HCT116 (cell line): ENCODE measurements at regions not wholly inside any gene's neighbourhood (a gene's known extent, or its start where the extent isn't known, plus 50 kb on each side); places are given as distances from the start of the nearest gene placed in this dataset.

Experiments used
- ATAC-seq: fragments of 200-7000 bp; cut with Tn5 transposase; 2 replicates; pipeline ENCODE4 v1.9.1; 2020; ENCODE audit warnings: mild to moderate bottlenecking, moderate library complexity
- BruUV-seq: library from RNA; stranded (reverse); fragments of 400-500 nt; replicated peaks from 2 replicates; lab custom pipeline; 2021; lab: Mats Ljungman, UMichigan
- CTCF ChIA-PET: fragments of 300-600 bp; sonication (Branson Sonifier 250); formaldehyde crosslinking; loops from one replicate; lab custom pipeline; 2021; ENCODE audit warnings: antibody characterized with exemption; lab: Charles Lee
- POLR2A ChIA-PET: fragments of 300-600, 350-600 bp; sonication (Branson Sonifier 250); formaldehyde crosslinking; loops from one replicate; lab custom pipeline; 2021; ENCODE audit warnings: antibody characterized with exemption; lab: Charles Lee
- RAD21 ChIA-PET, 2 experiments: fragments of 300-600 bp; sonication (Branson Sonifier 250); formaldehyde crosslinking; loops; one replicate each; lab custom pipeline; 2023; ENCODE audit warnings: low total read pairs in 2 of 2; ENCODE audit not compliant: uncharacterized antibody in 2 of 2, unreplicated experiment in 2 of 2, low non-redundant PET in 1 of 2; lab: Charles Lee
- DNase-seq: peaks from one replicate; pipeline ENCODE4 v3.0.0-alpha.2; 2010; ENCODE audit warnings: low read depth, low spot score
- H2AFZ ChIP-seq: fragments of 200-600 bp; shearing (Covaris generic), sonication (generic); 2 replicates; pipeline ENCODE4 v1.6.1; 2017; ENCODE audit warnings: low read depth, mixed run types, mixed read lengths, antibody characterized with exemption, low read length; ENCODE audit not compliant: poor library complexity, severe bottlenecking
- H3K27ac ChIP-seq: 2 replicates; pipeline ENCODE4 v1.5.1; 2012; ENCODE audit warnings: low read depth, low read length
- H3K27me3 ChIP-seq: fragments of 200-600 bp; sonication (generic); 2 replicates; pipeline ENCODE4 v1.6.1; 2016; ENCODE audit warnings: mixed run types, low read length, mixed read lengths; ENCODE audit not compliant: insufficient read depth
- H3K36me3 ChIP-seq, 2 experiments: fragments of 200-500 bp in 1 of 2; fragments of 200-600 bp in 1 of 2; sonication (Bioruptor generic) in 1 of 2; sonication (generic) in 1 of 2; 2 replicates each; pipeline versions ENCODE4 v1.5.1 to v1.6.1; 2014 to 2016; ENCODE audit warnings: low read length in 2 of 2, inconsistent platforms in 1 of 2, mixed read lengths in 1 of 2, mixed run types in 1 of 2; ENCODE audit not compliant: insufficient read depth in 2 of 2, control insufficient read depth in 1 of 2
- H3K4me1 ChIP-seq, 2 experiments: fragments of 200-600 bp in 1 of 2; sonication (generic) in 1 of 2; 2 replicates each; pipeline versions ENCODE4 v1.5.1 to v1.6.1; 2012 to 2017; ENCODE audit warnings: low read length in 2 of 2, inconsistent platforms in 1 of 2, mild to moderate bottlenecking in 1 of 2, mixed read lengths in 1 of 2, mixed run types in 1 of 2, moderate library complexity in 1 of 2; ENCODE audit not compliant: insufficient read depth in 2 of 2, control insufficient read depth in 1 of 2
- H3K4me2 ChIP-seq: fragments of 200-600 bp; sonication (generic); 2 replicates; pipeline ENCODE4 v1.6.1; 2017; ENCODE audit warnings: mixed run types, low read length, mixed read lengths
- H3K4me3 ChIP-seq, 2 experiments: fragments of 200-600 bp in 1 of 2; sonication (generic) in 1 of 2; replicated peaks in 1 of 2; 2 replicates each; pipeline ENCODE4 v1.5.1; 2011 to 2016; ENCODE audit warnings: low read length in 2 of 2, control low read depth in 1 of 2, low read depth in 1 of 2, mild to moderate bottlenecking in 1 of 2, mixed read lengths in 1 of 2, mixed run types in 1 of 2
- H3K79me2 ChIP-seq: fragments of 200-600 bp; sonication (generic); 2 replicates; pipeline ENCODE4 v1.6.1; 2017; ENCODE audit warnings: mild to moderate bottlenecking, mixed run types, low read length, moderate library complexity, mixed read lengths; ENCODE audit not compliant: insufficient read depth
- H3K9ac ChIP-seq: fragments of 200-600 bp; sonication (generic); 2 replicates; pipeline ENCODE4 v1.6.1; 2016; ENCODE audit warnings: low read length, mixed read lengths
- H3K9me2 ChIP-seq: fragments of 200-600 bp; sonication (generic), shearing (Covaris generic); 2 replicates; pipeline ENCODE4 v1.6.1; 2017; ENCODE audit warnings: mixed run types, mild to moderate bottlenecking, moderate library complexity; ENCODE audit not compliant: insufficient read depth
- H3K9me3 ChIP-seq, 2 experiments: fragments of 200-500 bp in 1 of 2; fragments of 200-600 bp in 1 of 2; sonication (Bioruptor generic) in 1 of 2; sonication (generic) in 1 of 2; 2 replicates each; pipeline ENCODE4 v1.6.1; 2014 to 2017; ENCODE audit warnings: low read length in 2 of 2, mixed read lengths in 2 of 2, inconsistent platforms in 1 of 2, low read depth in 1 of 2, mild to moderate bottlenecking in 1 of 2, mixed run types in 1 of 2, moderate library complexity in 1 of 2; ENCODE audit not compliant: control insufficient read depth in 1 of 2, insufficient read depth in 1 of 2
- H4K20me1 ChIP-seq: fragments of 200-600 bp; sonication (generic), shearing (Covaris generic); 2 replicates; pipeline ENCODE4 v1.6.1; 2017; ENCODE audit warnings: mixed run types, mild to moderate bottlenecking, moderate library complexity; ENCODE audit not compliant: insufficient read depth
- ATF3 ChIP-seq: IDR thresholded peaks from 2 replicates; pipeline ENCODE4 v1.6.1; 2012
- CBX3 ChIP-seq: IDR thresholded peaks from 2 replicates; pipeline ENCODE4 v1.6.1; 2012; ENCODE audit warnings: low read depth
- CEBPB ChIP-seq: IDR thresholded peaks from 2 replicates; pipeline ENCODE4 v1.6.1; 2012; ENCODE audit warnings: low read depth
- EGR1 ChIP-seq: IDR thresholded peaks from 2 replicates; pipeline ENCODE4 v1.6.1; 2012; ENCODE audit warnings: low read depth
- ELF1 ChIP-seq: IDR thresholded peaks from 2 replicates; pipeline ENCODE4 v1.6.1; 2012; ENCODE audit warnings: low read depth, borderline replicate concordance
- EZH2 ChIP-seq: fragments of 200-600 bp; sonication (generic); IDR thresholded peaks from 2 replicates; pipeline ENCODE4 v1.6.1; 2017; ENCODE audit warnings: antibody characterized with exemption, mixed run types
- EZH2phosphoT487 ChIP-seq: fragments of 200-600 bp; IDR thresholded peaks from 2 replicates; pipeline ENCODE4 v1.6.1; 2018; ENCODE audit warnings: antibody characterized with exemption, borderline replicate concordance
- FOSL1 ChIP-seq: IDR thresholded peaks from 2 replicates; pipeline ENCODE4 v1.6.1; 2012; ENCODE audit warnings: low read depth
- JUND ChIP-seq: IDR thresholded peaks from 2 replicates; pipeline ENCODE4 v1.6.1; 2012
- MAX ChIP-seq: IDR thresholded peaks from 2 replicates; pipeline ENCODE4 v1.6.1; 2012
- POLR2A ChIP-seq: IDR thresholded peaks from 2 replicates; pipeline ENCODE4 v1.7.0; 2011; ENCODE audit warnings: borderline replicate concordance; ENCODE audit not compliant: insufficient read depth, insufficient read length; ENCODE audit errors: extremely low read depth
- POLR2AphosphoS5 ChIP-seq: IDR thresholded peaks from 2 replicates; pipeline ENCODE4 v1.6.1; 2011; ENCODE audit warnings: mild to moderate bottlenecking, low read depth, low read length, moderate library complexity
- SIN3A ChIP-seq: IDR thresholded peaks from 2 replicates; pipeline ENCODE4 v1.6.1; 2012; ENCODE audit warnings: low read depth
- SP1 ChIP-seq: IDR thresholded peaks from 2 replicates; pipeline ENCODE4 v1.6.1; 2012; ENCODE audit warnings: low read depth
- SRF ChIP-seq: IDR thresholded peaks from 2 replicates; pipeline ENCODE4 v1.6.1; 2012; ENCODE audit warnings: low read depth
- TCF7L2 ChIP-seq: IDR thresholded peaks from 2 replicates; pipeline ENCODE4 v1.7.0; 2011; ENCODE audit warnings: borderline replicate concordance, inconsistent platforms; ENCODE audit not compliant: insufficient read depth, insufficient read length; ENCODE audit errors: extremely low read depth
- YY1 ChIP-seq: IDR thresholded peaks from 2 replicates; pipeline ENCODE4 v1.6.1; 2011; ENCODE audit warnings: low read length, low read depth, moderate library complexity, mild to moderate bottlenecking; ENCODE audit not compliant: insufficient replicate concordance; ENCODE audit errors: extremely low read depth
- ZBTB33 ChIP-seq: IDR thresholded peaks from 2 replicates; pipeline ENCODE4 v1.6.1; 2011; ENCODE audit warnings: mild to moderate bottlenecking, low read length, moderate library complexity; ENCODE audit not compliant: insufficient replicate concordance; ENCODE audit errors: extremely low read depth
- ZFX ChIP-seq: fragments of 450-650 bp; IDR thresholded peaks from 2 replicates; pipeline ENCODE4 v1.6.1; 2017
- intact Hi-C: fragments of 100-400 bp; cut with micrococcal nuclease; formaldehyde crosslinking; loops from 2 replicates; pipeline ENCODE4 v1.10.0; 2022

GRCh38 chr2:190792956-190793888 is 87.4 kb upstream of the GLS start:
- Histone ChIP-seq H2AFZ (no peak overlapping the region), H3K4me1 (peaks cover 5 to 8% of the 10 kb centered on the region in 2 experiments), H3K79me2 (no peaks in the 10 kb centered on the region), H3K36me3 (no peaks in the 10 kb centered on the region), H3K4me3 (no peak overlapping the region), H3K27me3 (no peaks in the 10 kb centered on the region), H3K4me2 (no peak overlapping the region), H3K9me2 (no peaks in the 10 kb centered on the region), H3K9me3 (no peaks in the 10 kb centered on the region), H4K20me1 (no peaks in the 10 kb centered on the region)
- DNase-seq = no peak
- RAD21 ChIA-PET = no interaction called here
- BruUV-seq = no TSS peak
- no peak for TF ChIP-seq SP1
- no peak for TF ChIP-seq POLR2AphosphoS5
- TF ChIP-seq SRF = no peak
- TF ChIP-seq ZFX = no peak
- no peak for TF ChIP-seq JUND
- no peak for TF ChIP-seq ZBTB33
- no peak for TF ChIP-seq CBX3
- TF ChIP-seq CEBPB = no peak
- TF ChIP-seq TCF7L2 = no peak
- no peak for TF ChIP-seq EZH2phosphoT487
- no peak for TF ChIP-seq EZH2
- no peak for TF ChIP-seq ATF3
- no peak for TF ChIP-seq POLR2A
- no peak for TF ChIP-seq YY1
- TF ChIP-seq FOSL1 = no peak
- TF ChIP-seq SIN3A = no peak
- no peak for TF ChIP-seq ELF1
- no peak for TF ChIP-seq EGR1
- TF ChIP-seq MAX = no peak
- TF ChIP-seq, all 23 proteins: peak for 0
- Histone ChIP-seq H3K9ac (no peak overlapping the region), H3K27ac (no peak overlapping the region)
- no peak for ATAC-seq
- POLR2A ChIA-PET = no interaction called here
- CTCF ChIA-PET = no interaction called here
- intact Hi-C loops = no loop called here
